Erythroblast (primary cell): ENCODE measurements at regions not wholly inside any gene's neighbourhood (a gene's known extent, or its start where the extent isn't known, plus 50 kb on each side); places are given as distances from the start of the nearest gene placed in this dataset.

Experiments
- GATA1 ChIP-seq: IDR thresholded peaks from 2 replicates; pipeline ENCODE4 v1.6.1; 2011; ENCODE audit warnings: low read depth, mild to moderate bottlenecking, control low read depth, low read length, moderate library complexity
- POLR2A ChIP-seq: IDR thresholded peaks from 2 replicates; pipeline ENCODE4 v1.6.1; 2011; ENCODE audit warnings: mild to moderate bottlenecking, low read length

DNA sequence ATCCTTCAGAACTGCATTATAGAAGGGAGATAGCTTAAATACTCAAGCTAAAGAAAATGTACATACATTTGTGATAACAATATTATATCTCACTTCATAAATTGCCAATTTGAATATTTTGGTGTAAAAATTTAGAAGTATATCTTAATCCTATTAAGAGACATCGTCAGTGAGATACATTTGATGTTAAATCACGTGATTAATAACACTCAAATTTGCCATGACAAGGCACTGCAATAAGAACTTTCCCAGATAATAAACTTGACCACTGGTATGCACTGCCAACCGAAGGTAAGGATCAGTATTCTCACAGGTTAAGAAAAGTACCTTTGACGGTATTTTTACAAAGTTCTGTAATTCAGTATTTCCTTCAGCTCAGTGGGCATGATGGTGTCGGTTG is 764.7 kb upstream of the FRG1 start:
- TF ChIP-seq POLR2A (no peak), GATA1 (no peak)
